SK-N-SH (cell line): ENCODE measurements at regions not wholly inside any gene's neighbourhood (a gene's known extent, or its start where the extent isn't known, plus 50 kb on each side); places are given as distances from the start of the nearest gene placed in this dataset.

ENCODE experiments used
- CTCF ChIP-seq: fragments of 200-600 bp; sonication (generic); IDR thresholded peaks from 2 replicates; pipeline ENCODE4 v1.6.1; 2017; ENCODE audit warnings: antibody characterized with exemption, mild to moderate bottlenecking, moderate library complexity
- EP300 ChIP-seq, 2 experiments: IDR thresholded peaks; 2 replicates each; pipeline versions ENCODE4 v1.4.0 to v1.6.1; 2012; ENCODE audit warnings: borderline replicate concordance in 1 of 2, low read depth in 1 of 2, low read length in 1 of 2
- TF ChIP-seq, protein P1 (sequence below): IDR thresholded peaks from 2 replicates; pipeline ENCODE4 v1.6.1; 2012; ENCODE audit warnings: mild to moderate bottlenecking, low read depth, low read length, moderate library complexity
- TF ChIP-seq, protein P2 (sequence below): fragments of 150-350 bp; IDR thresholded peaks from 2 replicates; pipeline ENCODE4 v1.6.1; 2017; ENCODE audit warnings: antibody characterized with exemption, low read length, low read depth, borderline replicate concordance

DNA sequence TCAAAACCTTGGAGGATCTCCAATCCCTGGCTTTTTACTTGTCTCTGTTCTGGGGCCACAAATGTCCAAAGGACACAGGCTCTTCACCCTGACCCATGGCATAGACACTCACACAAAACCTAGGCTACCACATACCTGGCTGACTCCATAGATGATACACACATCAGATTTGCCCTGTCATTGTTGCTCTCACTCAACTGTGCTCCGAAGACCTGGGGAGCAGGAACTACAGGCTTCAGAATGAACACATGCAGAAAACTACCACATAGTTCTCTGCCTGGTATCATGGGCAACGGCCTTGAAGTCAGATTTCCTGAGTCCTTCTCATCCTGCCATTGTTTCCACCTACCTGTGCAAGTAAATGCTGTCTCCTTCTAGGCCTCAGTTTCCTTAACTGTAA is 226.2 kb downstream of the KIF4B start:
- TF ChIP-seq, protein P1, sequence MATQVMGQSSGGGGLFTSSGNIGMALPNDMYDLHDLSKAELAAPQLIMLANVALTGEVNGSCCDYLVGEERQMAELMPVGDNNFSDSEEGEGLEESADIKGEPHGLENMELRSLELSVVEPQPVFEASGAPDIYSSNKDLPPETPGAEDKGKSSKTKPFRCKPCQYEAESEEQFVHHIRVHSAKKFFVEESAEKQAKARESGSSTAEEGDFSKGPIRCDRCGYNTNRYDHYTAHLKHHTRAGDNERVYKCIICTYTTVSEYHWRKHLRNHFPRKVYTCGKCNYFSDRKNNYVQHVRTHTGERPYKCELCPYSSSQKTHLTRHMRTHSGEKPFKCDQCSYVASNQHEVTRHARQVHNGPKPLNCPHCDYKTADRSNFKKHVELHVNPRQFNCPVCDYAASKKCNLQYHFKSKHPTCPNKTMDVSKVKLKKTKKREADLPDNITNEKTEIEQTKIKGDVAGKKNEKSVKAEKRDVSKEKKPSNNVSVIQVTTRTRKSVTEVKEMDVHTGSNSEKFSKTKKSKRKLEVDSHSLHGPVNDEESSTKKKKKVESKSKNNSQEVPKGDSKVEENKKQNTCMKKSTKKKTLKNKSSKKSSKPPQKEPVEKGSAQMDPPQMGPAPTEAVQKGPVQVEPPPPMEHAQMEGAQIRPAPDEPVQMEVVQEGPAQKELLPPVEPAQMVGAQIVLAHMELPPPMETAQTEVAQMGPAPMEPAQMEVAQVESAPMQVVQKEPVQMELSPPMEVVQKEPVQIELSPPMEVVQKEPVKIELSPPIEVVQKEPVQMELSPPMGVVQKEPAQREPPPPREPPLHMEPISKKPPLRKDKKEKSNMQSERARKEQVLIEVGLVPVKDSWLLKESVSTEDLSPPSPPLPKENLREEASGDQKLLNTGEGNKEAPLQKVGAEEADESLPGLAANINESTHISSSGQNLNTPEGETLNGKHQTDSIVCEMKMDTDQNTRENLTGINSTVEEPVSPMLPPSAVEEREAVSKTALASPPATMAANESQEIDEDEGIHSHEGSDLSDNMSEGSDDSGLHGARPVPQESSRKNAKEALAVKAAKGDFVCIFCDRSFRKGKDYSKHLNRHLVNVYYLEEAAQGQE: no peak
- TF ChIP-seq, protein P2, sequence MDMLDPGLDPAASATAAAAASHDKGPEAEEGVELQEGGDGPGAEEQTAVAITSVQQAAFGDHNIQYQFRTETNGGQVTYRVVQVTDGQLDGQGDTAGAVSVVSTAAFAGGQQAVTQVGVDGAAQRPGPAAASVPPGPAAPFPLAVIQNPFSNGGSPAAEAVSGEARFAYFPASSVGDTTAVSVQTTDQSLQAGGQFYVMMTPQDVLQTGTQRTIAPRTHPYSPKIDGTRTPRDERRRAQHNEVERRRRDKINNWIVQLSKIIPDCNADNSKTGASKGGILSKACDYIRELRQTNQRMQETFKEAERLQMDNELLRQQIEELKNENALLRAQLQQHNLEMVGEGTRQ: no peak
- TF ChIP-seq CTCF (no peak), EP300 (IDR thresholded peaks at IDR 0.05; ENCODE audit: borderline replicate concordance in 1 of 2, low read depth in 1 of 2, low read length in 1 of 2) (no peak)
